Liver (tissue), 7 donors: ENCODE measurements at regions not wholly inside any gene's neighbourhood (a gene's known extent, or its start where the extent isn't known, plus 50 kb on each side); places are given as distances from the start of the nearest gene placed in this dataset.

Experiments used
- DNase-seq: peaks from one replicate; pipeline ENCODE4 v3.0.0-alpha.2; 2017; ENCODE audit warnings: low spot score
- H3K27ac ChIP-seq, 2 donors: one replicate each; pipeline ENCODE4 v1.7.0; 2013; ENCODE audit warnings: inconsistent platforms in 2 of 2, low read length in 2 of 2, control low read depth in 1 of 2, low read depth in 1 of 2, mild to moderate bottlenecking in 1 of 2
- H3K27me3 ChIP-seq, 4 donors: one replicate each; pipeline versions ENCODE4 v1.6.1 to v1.7.0; 2013; ENCODE audit warnings: low read length in 3 of 4, inconsistent platforms in 1 of 4, mild to moderate bottlenecking in 1 of 4, moderate library complexity in 1 of 4; ENCODE audit not compliant: control insufficient read depth in 4 of 4, insufficient read depth in 4 of 4
- H3K36me3 ChIP-seq, 4 donors: one replicate each; pipeline versions ENCODE4 v1.6.1 to v1.7.0; 2013; ENCODE audit warnings: low read length in 3 of 4, mild to moderate bottlenecking in 3 of 4, low read depth in 1 of 4, moderate library complexity in 1 of 4; ENCODE audit not compliant: control insufficient read depth in 4 of 4, insufficient read depth in 3 of 4
- H3K4me1 ChIP-seq, 4 donors: one replicate each; pipeline versions ENCODE4 v1.6.1 to v1.7.0; 2013; ENCODE audit warnings: low read length in 3 of 4, mild to moderate bottlenecking in 3 of 4, moderate library complexity in 1 of 4; ENCODE audit not compliant: control insufficient read depth in 4 of 4, insufficient read depth in 4 of 4
- H3K4me3 ChIP-seq, 3 donors: one replicate each; pipeline versions ENCODE4 v1.6.1 to v1.7.0; 2013; ENCODE audit warnings: low read length in 3 of 3, control low read depth in 1 of 3, low read depth in 1 of 3, mild to moderate bottlenecking in 1 of 3
- H3K9ac ChIP-seq, 2 donors: one replicate each; pipeline ENCODE4 v1.7.0; 2013; ENCODE audit warnings: low read length in 2 of 2, mild to moderate bottlenecking in 2 of 2, moderate library complexity in 2 of 2, control low read depth in 1 of 2, low read depth in 1 of 2
- H3K9me3 ChIP-seq, 4 donors: one replicate each; pipeline versions ENCODE4 v1.6.1 to v1.7.0; 2013; ENCODE audit warnings: low read length in 3 of 4; ENCODE audit not compliant: control insufficient read depth in 4 of 4
- EGR1 ChIP-seq, 2 donors: IDR thresholded peaks; 2 replicates each; pipeline ENCODE4 v1.6.1; 2016 to 2018; ENCODE audit warnings: antibody characterized with exemption in 2 of 2, low read depth in 2 of 2
- GABPA ChIP-seq, 2 donors: IDR thresholded peaks in 1 of 2; conservative IDR thresholded peaks in 1 of 2; 2 replicates each; pipeline ENCODE4 v1.6.1; 2016; ENCODE audit warnings: antibody characterized with exemption in 2 of 2, mild to moderate bottlenecking in 1 of 2, moderate library complexity in 1 of 2
- HNF4A ChIP-seq, 2 donors: conservative IDR thresholded peaks; 2 replicates each; pipeline ENCODE4 v1.6.1; 2016; ENCODE audit warnings: antibody characterized with exemption in 2 of 2, mild to moderate bottlenecking in 2 of 2
- HNF4G ChIP-seq: IDR thresholded peaks from 2 replicates; pipeline ENCODE4 v1.6.1; 2016; ENCODE audit warnings: antibody characterized with exemption
- JUND ChIP-seq, 2 donors: IDR thresholded peaks; 2 replicates each; pipeline ENCODE4 v1.6.1; 2016; ENCODE audit warnings: antibody characterized with exemption in 2 of 2
- NR2F2 ChIP-seq: IDR thresholded peaks from 2 replicates; pipeline ENCODE4 v1.6.1; 2016; ENCODE audit warnings: antibody characterized with exemption
- RAD21 ChIP-seq, 2 donors: IDR thresholded peaks; 2 replicates each; pipeline ENCODE4 v1.6.1; 2016; ENCODE audit warnings: antibody characterized with exemption in 2 of 2, mild to moderate bottlenecking in 2 of 2
- SP1 ChIP-seq: IDR thresholded peaks from 2 replicates; pipeline ENCODE4 v1.6.1; 2018; ENCODE audit warnings: antibody characterized with exemption, mild to moderate bottlenecking
- TAF1 ChIP-seq: conservative IDR thresholded peaks from 2 replicates; pipeline ENCODE4 v1.6.1; 2016; ENCODE audit warnings: antibody characterized with exemption, mild to moderate bottlenecking
- YY1 ChIP-seq: IDR thresholded peaks from 2 replicates; pipeline ENCODE4 v1.6.1; 2016; ENCODE audit warnings: antibody characterized with exemption, mild to moderate bottlenecking
- WGBS: extraction: QIAGEN DNeasy Blood & Tissue Kit; methylation state at CpG from one replicate; pipeline ENCODE4 v1.1.7; 2013; 5-methylcytosine and 5-hydroxymethylcytosine counted together
- TF ChIP-seq, protein P1 (sequence below): IDR thresholded peaks from 2 replicates; pipeline ENCODE4 v1.6.1; 2016; ENCODE audit warnings: antibody characterized with exemption
- TF ChIP-seq, protein P2 (sequence below): IDR thresholded peaks from 2 replicates; pipeline ENCODE4 v1.6.1; 2016; ENCODE audit warnings: antibody characterized with exemption, mild to moderate bottlenecking
- TF ChIP-seq, protein P3 (sequence below): IDR thresholded peaks from 2 replicates; pipeline ENCODE4 v1.6.1; 2016; ENCODE audit warnings: antibody characterized with exemption
- TF ChIP-seq, protein P4 (sequence below): IDR thresholded peaks from 2 replicates; pipeline ENCODE4 v1.6.1; 2016; ENCODE audit warnings: antibody characterized with exemption
- donor health status: healthy.
- donor health status: healthy.
- donor health status: healthy.
- donor health status: healthy.

DNA sequence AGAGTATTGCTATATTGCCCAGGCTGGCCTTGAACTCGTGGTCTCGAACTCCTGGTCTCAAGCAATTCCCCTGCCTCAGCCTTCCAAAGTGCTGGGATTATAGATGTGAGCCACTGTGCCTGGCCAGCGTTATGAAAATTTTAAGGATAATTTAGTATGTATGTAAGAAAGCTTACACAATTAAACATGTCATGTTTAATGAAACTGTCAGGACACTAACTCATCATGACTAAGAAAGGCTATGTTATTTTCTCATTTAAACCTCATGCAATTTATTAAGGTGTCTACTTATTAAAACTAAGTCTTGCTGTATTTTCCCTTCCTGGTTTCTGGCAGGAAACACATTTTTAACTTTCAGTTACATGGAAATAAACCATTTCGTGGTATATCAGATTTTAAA is 106.8 kb upstream of the ATP10A start:
- 66% methylated on average over 4 of the region's 4 CpGs for WGBS
- Histone ChIP-seq H3K4me1 (no peaks in the 10 kb centered on the region), H3K9me3 (no peaks in the 10 kb centered on the region), H3K9ac (no peak overlapping the region), H3K36me3 (no peaks in the 10 kb centered on the region), H3K4me3 (no peak overlapping the region), H3K27me3 (peaks cover 0 to 3% (median 0%) of the 10 kb centered on the region in 4 donors), H3K27ac (no peak overlapping the region)
- TF ChIP-seq NR2F2 (no peak), HNF4G (no peak), HNF4A (conservative IDR thresholded peaks at IDR 0.05) (no peak), SP1 (no peak), GABPA (IDR thresholded peaks at IDR 0.05 in 1 of 2, conservative IDR thresholded peaks at IDR 0.05 in 1 of 2) (no peak), RAD21 (IDR thresholded peaks at IDR 0.05) (no peak), YY1 (no peak), EGR1 (IDR thresholded peaks at IDR 0.05; ENCODE audit: low read depth in 2 of 2) (no peak)
- TF ChIP-seq, protein P1, sequence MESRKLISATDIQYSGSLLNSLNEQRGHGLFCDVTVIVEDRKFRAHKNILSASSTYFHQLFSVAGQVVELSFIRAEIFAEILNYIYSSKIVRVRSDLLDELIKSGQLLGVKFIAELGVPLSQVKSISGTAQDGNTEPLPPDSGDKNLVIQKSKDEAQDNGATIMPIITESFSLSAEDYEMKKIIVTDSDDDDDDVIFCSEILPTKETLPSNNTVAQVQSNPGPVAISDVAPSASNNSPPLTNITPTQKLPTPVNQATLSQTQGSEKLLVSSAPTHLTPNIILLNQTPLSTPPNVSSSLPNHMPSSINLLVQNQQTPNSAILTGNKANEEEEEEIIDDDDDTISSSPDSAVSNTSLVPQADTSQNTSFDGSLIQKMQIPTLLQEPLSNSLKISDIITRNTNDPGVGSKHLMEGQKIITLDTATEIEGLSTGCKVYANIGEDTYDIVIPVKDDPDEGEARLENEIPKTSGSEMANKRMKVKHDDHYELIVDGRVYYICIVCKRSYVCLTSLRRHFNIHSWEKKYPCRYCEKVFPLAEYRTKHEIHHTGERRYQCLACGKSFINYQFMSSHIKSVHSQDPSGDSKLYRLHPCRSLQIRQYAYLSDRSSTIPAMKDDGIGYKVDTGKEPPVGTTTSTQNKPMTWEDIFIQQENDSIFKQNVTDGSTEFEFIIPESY: no peak
- TF ChIP-seq, protein P2, sequence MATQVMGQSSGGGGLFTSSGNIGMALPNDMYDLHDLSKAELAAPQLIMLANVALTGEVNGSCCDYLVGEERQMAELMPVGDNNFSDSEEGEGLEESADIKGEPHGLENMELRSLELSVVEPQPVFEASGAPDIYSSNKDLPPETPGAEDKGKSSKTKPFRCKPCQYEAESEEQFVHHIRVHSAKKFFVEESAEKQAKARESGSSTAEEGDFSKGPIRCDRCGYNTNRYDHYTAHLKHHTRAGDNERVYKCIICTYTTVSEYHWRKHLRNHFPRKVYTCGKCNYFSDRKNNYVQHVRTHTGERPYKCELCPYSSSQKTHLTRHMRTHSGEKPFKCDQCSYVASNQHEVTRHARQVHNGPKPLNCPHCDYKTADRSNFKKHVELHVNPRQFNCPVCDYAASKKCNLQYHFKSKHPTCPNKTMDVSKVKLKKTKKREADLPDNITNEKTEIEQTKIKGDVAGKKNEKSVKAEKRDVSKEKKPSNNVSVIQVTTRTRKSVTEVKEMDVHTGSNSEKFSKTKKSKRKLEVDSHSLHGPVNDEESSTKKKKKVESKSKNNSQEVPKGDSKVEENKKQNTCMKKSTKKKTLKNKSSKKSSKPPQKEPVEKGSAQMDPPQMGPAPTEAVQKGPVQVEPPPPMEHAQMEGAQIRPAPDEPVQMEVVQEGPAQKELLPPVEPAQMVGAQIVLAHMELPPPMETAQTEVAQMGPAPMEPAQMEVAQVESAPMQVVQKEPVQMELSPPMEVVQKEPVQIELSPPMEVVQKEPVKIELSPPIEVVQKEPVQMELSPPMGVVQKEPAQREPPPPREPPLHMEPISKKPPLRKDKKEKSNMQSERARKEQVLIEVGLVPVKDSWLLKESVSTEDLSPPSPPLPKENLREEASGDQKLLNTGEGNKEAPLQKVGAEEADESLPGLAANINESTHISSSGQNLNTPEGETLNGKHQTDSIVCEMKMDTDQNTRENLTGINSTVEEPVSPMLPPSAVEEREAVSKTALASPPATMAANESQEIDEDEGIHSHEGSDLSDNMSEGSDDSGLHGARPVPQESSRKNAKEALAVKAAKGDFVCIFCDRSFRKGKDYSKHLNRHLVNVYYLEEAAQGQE: no peak
- TF ChIP-seq, protein P3, sequence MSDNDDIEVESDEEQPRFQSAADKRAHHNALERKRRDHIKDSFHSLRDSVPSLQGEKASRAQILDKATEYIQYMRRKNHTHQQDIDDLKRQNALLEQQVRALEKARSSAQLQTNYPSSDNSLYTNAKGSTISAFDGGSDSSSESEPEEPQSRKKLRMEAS: no peak
- no peak for DNase-seq

DNA sequence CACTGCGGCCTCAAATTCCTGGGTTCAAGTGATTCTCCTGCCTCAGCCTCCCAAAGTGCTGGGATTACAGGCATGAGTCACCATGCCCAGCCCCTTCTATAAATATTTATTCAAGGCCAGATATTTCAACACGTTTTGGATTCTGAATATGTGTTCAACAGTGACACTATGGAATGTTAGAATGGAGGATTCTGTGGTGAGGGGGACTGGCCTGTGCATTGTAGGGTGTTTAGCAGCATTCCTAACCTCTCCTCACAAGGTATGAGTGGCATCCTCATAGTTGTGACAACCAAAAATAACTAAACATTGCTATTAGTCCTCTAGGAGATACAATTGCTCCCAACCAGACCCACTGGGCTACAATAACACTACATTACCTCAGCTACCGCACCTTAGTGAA is 104.0 kb upstream of the ATP10A start:
- no peaks in the 10 kb centered on the region for H3K4me1 ChIP-seq
- no peak overlapping the region for H3K4me3 ChIP-seq
- H3K27ac ChIP-seq: no peak overlapping the region
- DNase-seq: no peak
- TF ChIP-seq EGR1 (IDR thresholded peaks at IDR 0.05; ENCODE audit: low read depth in 2 of 2): no peak
- TF ChIP-seq JUND (IDR thresholded peaks at IDR 0.05): no peak
- TF ChIP-seq TAF1: no peak
- no peak for TF ChIP-seq GABPA (IDR thresholded peaks at IDR 0.05 in 1 of 2, conservative IDR thresholded peaks at IDR 0.05 in 1 of 2)
- no peak for TF ChIP-seq NR2F2
- TF ChIP-seq, protein P4, sequence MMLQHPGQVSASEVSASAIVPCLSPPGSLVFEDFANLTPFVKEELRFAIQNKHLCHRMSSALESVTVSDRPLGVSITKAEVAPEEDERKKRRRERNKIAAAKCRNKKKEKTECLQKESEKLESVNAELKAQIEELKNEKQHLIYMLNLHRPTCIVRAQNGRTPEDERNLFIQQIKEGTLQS: no peak
- peaks cover 0 to 3% (median 0%) of the 10 kb centered on the region in 4 donors for H3K9me3 ChIP-seq
- H3K9ac ChIP-seq: no peak overlapping the region
- WGBS: 69% methylated on average over 3 of the region's 3 CpGs
- no peaks in the 10 kb centered on the region for H3K36me3 ChIP-seq
- H3K27me3 ChIP-seq: no peaks in the 10 kb centered on the region
